Left ventricle myocardium inferior (tissue), 1 donor: ENCODE measurements at regions not wholly inside any gene's neighbourhood (a gene's known extent, or its start where the extent isn't known, plus 50 kb on each side); places are given as distances from the start of the nearest gene placed in this dataset.

Source experiments
- DNase-seq: peaks from one replicate; pipeline ENCODE4 v3.0.0-alpha.2; 2020
- H3K27ac ChIP-seq: fragments of 200-600 bp; replicated peaks from 2 replicates; pipeline ENCODE4 v1.8.0; 2021
- H3K27me3 ChIP-seq: fragments of 200-600 bp; 2 replicates; pipeline ENCODE4 v1.8.0; 2021; ENCODE audit warnings: low read depth
- H3K36me3 ChIP-seq: fragments of 200-600 bp; 2 replicates; pipeline ENCODE4 v1.8.0; 2021
- H3K4me1 ChIP-seq: fragments of 200-600 bp; 2 replicates; pipeline ENCODE4 v1.8.0; 2021
- H3K4me3 ChIP-seq: fragments of 200-600 bp; 2 replicates; pipeline ENCODE4 v1.8.0; 2021; ENCODE audit warnings: mild to moderate bottlenecking, moderate library complexity
- H3K9me3 ChIP-seq: fragments of 200-600 bp; replicated peaks from 2 replicates; pipeline ENCODE4 v1.8.0; 2021
- intact Hi-C: fragments of 100-400 bp; cut with micrococcal nuclease; formaldehyde crosslinking; loops from one replicate; pipeline ENCODE4 v1.11.0; 2022
- TF ChIP-seq, protein P1 (sequence below): fragments of 200-600 bp; IDR thresholded peaks from 2 replicates; pipeline ENCODE4 v1.8.0; 2021; ENCODE audit warnings: antibody characterized with exemption, mild to moderate bottlenecking, borderline replicate concordance
- donor health status: DM: no; HTN: yes; CAD: no; lungs with severe emphysema.

DNA sequence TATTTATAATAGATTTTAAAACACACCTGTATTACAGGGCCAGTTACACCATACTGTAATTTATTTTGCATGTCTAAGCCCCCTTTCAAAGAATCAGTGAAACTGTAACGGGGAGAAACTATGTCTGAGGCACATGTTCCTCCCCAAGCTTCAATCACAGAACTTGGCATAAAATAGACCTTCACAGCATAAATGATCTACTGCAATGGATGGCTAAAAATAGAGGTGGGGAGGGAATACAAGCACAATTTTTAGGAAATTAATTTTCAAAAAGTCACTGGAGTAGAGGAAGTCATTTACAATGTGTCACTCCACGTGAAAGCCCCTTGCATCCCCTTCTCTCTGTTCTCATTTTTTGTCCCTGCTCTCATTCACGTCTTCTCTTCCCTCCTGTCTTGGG is 385.2 kb downstream of the TNS3 start:
- Histone ChIP-seq H3K9me3 (no peaks in the 10 kb centered on the region), H3K27ac (no peak overlapping the region), H3K36me3 (no peaks in the 10 kb centered on the region), H3K27me3 (no peaks in the 10 kb centered on the region), H3K4me1 (peaks cover 20% of the 10 kb centered on the region), H3K4me3 (no peak overlapping the region)
- intact Hi-C loops, result no loop called here
- DNase-seq, result no peak
- TF ChIP-seq, protein P1, sequence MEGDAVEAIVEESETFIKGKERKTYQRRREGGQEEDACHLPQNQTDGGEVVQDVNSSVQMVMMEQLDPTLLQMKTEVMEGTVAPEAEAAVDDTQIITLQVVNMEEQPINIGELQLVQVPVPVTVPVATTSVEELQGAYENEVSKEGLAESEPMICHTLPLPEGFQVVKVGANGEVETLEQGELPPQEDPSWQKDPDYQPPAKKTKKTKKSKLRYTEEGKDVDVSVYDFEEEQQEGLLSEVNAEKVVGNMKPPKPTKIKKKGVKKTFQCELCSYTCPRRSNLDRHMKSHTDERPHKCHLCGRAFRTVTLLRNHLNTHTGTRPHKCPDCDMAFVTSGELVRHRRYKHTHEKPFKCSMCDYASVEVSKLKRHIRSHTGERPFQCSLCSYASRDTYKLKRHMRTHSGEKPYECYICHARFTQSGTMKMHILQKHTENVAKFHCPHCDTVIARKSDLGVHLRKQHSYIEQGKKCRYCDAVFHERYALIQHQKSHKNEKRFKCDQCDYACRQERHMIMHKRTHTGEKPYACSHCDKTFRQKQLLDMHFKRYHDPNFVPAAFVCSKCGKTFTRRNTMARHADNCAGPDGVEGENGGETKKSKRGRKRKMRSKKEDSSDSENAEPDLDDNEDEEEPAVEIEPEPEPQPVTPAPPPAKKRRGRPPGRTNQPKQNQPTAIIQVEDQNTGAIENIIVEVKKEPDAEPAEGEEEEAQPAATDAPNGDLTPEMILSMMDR, result no peak

DNA sequence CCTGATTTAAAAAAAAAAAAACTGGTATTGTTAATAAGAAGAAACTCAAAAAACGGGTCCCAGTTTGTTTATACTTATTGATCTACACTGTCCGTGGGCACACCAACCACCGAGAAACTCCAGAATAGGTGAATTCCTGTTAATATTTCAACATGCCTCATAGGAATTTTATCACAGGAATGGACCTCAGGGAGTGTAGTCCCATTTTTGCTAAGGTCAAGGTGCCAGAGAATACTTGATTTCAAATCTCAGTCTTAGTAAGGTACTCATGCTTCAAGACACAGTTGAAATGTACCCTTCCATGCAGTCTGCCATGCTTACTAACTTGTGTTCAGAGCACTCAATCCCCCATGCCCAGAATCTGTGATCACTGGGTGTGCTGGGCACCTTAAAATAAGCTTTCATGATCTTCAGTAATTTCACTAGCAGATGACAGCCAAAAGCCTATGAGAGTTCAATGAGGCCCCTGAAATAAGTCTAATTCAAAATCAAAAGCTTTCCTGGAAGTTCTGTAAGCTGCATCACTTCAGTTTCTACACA is 385.7 kb downstream of the TNS3 start:
- peaks cover 23% of the 10 kb centered on the region for H3K4me1 ChIP-seq
- no peaks in the 10 kb centered on the region for H3K36me3 ChIP-seq
- TF ChIP-seq, protein P1, result no peak
- intact Hi-C loops, result no loop called here
- no peaks in the 10 kb centered on the region for H3K9me3 ChIP-seq
- no peak overlapping the region for H3K27ac ChIP-seq
- H3K27me3 ChIP-seq, result no peaks in the 10 kb centered on the region
- no peak overlapping the region for H3K4me3 ChIP-seq
- no peak for DNase-seq

DNA sequence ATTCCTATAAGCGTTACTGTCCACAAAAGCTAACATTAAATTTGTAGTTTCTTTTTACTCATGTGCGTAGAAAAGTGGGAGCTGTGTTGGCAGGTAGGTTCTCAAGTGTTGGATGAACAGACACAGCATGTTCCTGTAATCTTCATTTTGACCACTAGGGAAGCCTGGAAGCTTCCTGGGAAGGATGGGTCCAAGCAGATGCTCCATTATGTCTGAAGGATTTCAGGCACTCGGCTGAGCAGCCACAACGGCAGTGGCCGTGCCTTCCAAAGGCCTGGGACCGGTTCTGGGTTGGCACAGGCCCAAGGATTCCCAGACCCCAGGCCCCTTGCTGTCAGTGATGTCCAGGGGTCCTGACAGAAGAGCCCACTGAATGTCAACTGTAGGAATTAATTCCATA is 386.3 kb downstream of the TNS3 start:
- no peaks in the 10 kb centered on the region for H3K27me3 ChIP-seq
- intact Hi-C loops, result no loop called here
- H3K36me3 ChIP-seq, result no peaks in the 10 kb centered on the region
- H3K4me3 ChIP-seq, result no peak overlapping the region
- peaks cover 28% of the 10 kb centered on the region for H3K4me1 ChIP-seq
- TF ChIP-seq, protein P1, result peak; percentile 35
- no peak overlapping the region for H3K27ac ChIP-seq
- H3K9me3 ChIP-seq, result no peaks in the 10 kb centered on the region
- DNase-seq, result no peak

DNA sequence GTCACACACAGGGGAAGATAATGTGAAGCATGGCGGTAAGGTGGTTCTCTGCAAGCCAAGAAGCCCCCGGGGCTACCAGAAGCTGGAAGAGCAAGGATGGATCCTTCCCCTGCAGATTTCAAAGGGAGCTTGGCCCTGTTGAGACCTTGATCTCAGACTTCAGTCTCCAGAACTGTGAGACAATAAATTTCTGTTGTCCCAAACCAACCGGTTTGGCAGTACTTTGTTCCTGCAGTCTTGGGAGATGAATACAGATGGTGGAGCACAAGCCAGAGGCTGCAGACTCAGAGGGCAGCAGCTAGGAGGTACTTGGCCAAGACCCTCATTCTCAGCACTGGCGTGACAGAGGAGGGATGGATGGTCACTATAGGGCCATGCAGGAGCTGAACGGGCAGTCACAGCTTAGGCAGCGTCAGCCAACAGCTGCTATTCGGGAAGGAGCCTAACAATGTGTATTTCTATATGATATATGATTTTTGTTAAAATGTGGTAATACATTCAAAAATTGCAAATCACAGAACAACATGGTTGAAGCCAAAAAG is 387.3 kb downstream of the TNS3 start:
- no peaks in the 10 kb centered on the region for H3K9me3 ChIP-seq
- H3K27me3 ChIP-seq, result no peaks in the 10 kb centered on the region
- peaks cover 34% of the 10 kb centered on the region for H3K4me1 ChIP-seq
- no peaks in the 10 kb centered on the region for H3K36me3 ChIP-seq
- DNase-seq, result no peak
- TF ChIP-seq, protein P1, result no peak
- no peak overlapping the region for H3K4me3 ChIP-seq
- no peak overlapping the region for H3K27ac ChIP-seq
- intact Hi-C loops, result no loop called here

DNA sequence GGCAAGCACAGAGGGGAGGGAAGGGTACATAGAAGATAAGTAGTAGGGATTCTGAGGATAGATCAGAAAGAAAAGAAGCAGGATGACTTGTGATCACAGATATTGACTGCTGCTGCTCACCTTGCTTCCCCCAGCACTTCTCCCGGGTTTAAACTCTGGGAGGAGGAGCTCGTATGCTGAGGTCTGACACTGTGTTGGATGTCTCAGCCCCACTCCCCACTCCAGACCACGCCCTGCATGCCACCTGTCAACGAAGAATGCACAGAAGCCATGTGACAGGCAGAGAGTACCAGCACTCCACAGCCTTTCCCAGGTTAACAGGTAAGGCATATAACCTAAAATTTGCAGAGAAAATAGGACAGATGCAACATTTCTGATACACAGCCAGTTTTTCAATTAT is 388.9 kb downstream of the TNS3 start:
- Histone ChIP-seq H3K27ac (no peak overlapping the region), H3K27me3 (no peaks in the 10 kb centered on the region), H3K9me3 (no peaks in the 10 kb centered on the region), H3K4me3 (no peak overlapping the region), H3K36me3 (no peaks in the 10 kb centered on the region), H3K4me1 (peaks cover 41% of the 10 kb centered on the region)
- intact Hi-C loops, result no loop called here
- DNase-seq, result no peak
- TF ChIP-seq, protein P1, result no peak

DNA sequence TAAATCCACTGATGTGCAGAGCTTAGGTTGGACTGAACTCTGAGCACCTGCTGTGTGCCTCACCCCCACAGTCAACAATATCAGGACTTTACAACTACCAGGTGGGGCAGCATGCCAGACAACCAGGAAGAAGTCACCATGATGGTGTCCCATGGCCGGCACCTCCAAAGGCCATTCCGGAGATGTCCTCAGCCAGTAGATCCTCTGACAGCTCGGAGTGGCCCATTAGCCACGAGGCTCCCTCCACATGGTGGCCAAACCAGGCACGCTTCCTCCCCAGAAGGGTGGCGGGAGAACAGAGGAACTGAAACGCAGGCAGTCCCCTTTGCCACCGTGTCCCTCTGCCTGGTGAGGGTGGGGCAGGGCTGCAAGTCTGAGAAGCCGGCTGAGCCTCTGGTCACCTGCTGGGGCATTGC is 390.0 kb downstream of the TNS3 start:
- intact Hi-C loops, result no loop called here
- no peaks in the 10 kb centered on the region for H3K27me3 ChIP-seq
- DNase-seq, result no peak
- peak overlapping the region; percentile 77 for H3K27ac ChIP-seq
- TF ChIP-seq, protein P1, result no peak
- H3K4me3 ChIP-seq, result no peak overlapping the region
- H3K4me1 ChIP-seq, result peaks cover 39% of the 10 kb centered on the region
- H3K9me3 ChIP-seq, result no peaks in the 10 kb centered on the region
- H3K36me3 ChIP-seq, result no peaks in the 10 kb centered on the region
